ENCODE measurements at regions not wholly inside any gene's neighbourhood (a gene's known extent, or its start where the extent isn't known, plus 50 kb on each side); places are given as distances from the start of the nearest gene placed in this dataset.

GRCh38 chr1:168441745-168442144 lies 102.1 kb downstream of the XCL2 start:
- Histone ChIP-seq H3K4me3 (ENCODE audit: insufficient read depth, low read depth, low read length) (no peak overlapping the region), H2BK5ac (ENCODE audit: low read depth, low read length, poor library complexity, severe bottlenecking) (no peak overlapping the region), H3K56ac (ENCODE audit: extremely low read depth, insufficient read depth, low read length) (no peak overlapping the region), H3K18ac (ENCODE audit: low read depth, low read length) (no peak overlapping the region), H3K9me3 (ENCODE audit: control insufficient read depth, insufficient read depth, low read length) (no peaks in the 10 kb centered on the region), H3K23ac (ENCODE audit: low read depth, low read length) (no peak overlapping the region), H2BK15ac (ENCODE audit: low read depth, low read length) (no peak overlapping the region), H4K20me1 (ENCODE audit: insufficient read depth, low read length) (no peaks in the 10 kb centered on the region), H3K14ac (replicated peaks; ENCODE audit: low read depth, low read length) (no peak overlapping the region), H4K5ac (ENCODE audit: low read depth, low read length) (no peak overlapping the region), H2AFZ (replicated peaks; ENCODE audit: low read length, poor library complexity) (no peak overlapping the region), H3K4me1 (ENCODE audit: control insufficient read depth, insufficient read depth, low read length) (no peaks in the 10 kb centered on the region), H3K27ac (ENCODE audit: insufficient read depth, low read length) (no peak overlapping the region), H3K79me1 (ENCODE audit: low read depth in 1 of 2, low read length in 2 of 2) (no peaks in the 10 kb centered on the region), H3K4ac (ENCODE audit: low read depth, low read length) (no peak overlapping the region), H4K8ac (ENCODE audit: low read depth in 2 of 2, low read length in 2 of 2) (no peak overlapping the region), H2AK9ac (replicated peaks; ENCODE audit: low read depth, low read length, poor library complexity) (no peak overlapping the region), H2BK20ac (ENCODE audit: low read depth, low read length) (no peak overlapping the region), H3K27me3 (ENCODE audit: control insufficient read depth, insufficient read depth, low read length) (peaks cover 2% of the 10 kb centered on the region), H3K9ac (ENCODE audit: low read depth, low read length) (no peak overlapping the region), H4K91ac (ENCODE audit: insufficient read depth, low read depth, low read length) (no peak overlapping the region), H3K4me2 (ENCODE audit: low read depth, low read length) (no peak overlapping the region), H3K36me3 (ENCODE audit: control insufficient read depth, insufficient read depth, low read length) (no peaks in the 10 kb centered on the region), H3K9me1 (ENCODE audit: insufficient read depth, low read length) (no peaks in the 10 kb centered on the region), H2AK5ac (ENCODE audit: low read depth, low read length) (no peak overlapping the region), H2BK120ac (ENCODE audit: low read depth, low read length) (no peak overlapping the region)
- in situ Hi-C loops (cut with MboI; ENCODE audit: low sequenced_read_pairs) (loop anchor here (5.0 kb wide), 1 partner anchor 131 kb away; no protein-coding TSS in a partner anchor), intact Hi-C loops (cut with micrococcal nuclease) (no loop called here), dilution Hi-C loops (cut with HindIII; ENCODE audit: low sequenced_read_pairs, unreplicated experiment) (no loop called here)
- no TSS peak for BruUV-seq (replicated peaks)
- ChIA-PET POLR2A (ENCODE audit: unreplicated experiment) (no interaction called here), CTCF (no interaction called here)
- peak; percentile 5 for DNase-seq
- 52% methylated on average over 2 of the region's 3 CpGs; no CpG with 5 or more reads in 1 of the 2 experiments for WGBS, 2 experiments (ENCODE audit: extremely low coverage in 2 of 2, insufficient read length in 1 of 2)
- TF ChIP-seq FOS (IDR thresholded peaks at IDR 0.05; ENCODE audit: low read depth, low read length): no peak
- no peak for TF ChIP-seq MAZ (IDR thresholded peaks at IDR 0.05; ENCODE audit: borderline replicate concordance, low read depth, low read length)
- TF ChIP-seq POLR2A (IDR thresholded peaks at IDR 0.05; ENCODE audit: low read depth, low read length): no peak
- TF ChIP-seq, protein P1, sequence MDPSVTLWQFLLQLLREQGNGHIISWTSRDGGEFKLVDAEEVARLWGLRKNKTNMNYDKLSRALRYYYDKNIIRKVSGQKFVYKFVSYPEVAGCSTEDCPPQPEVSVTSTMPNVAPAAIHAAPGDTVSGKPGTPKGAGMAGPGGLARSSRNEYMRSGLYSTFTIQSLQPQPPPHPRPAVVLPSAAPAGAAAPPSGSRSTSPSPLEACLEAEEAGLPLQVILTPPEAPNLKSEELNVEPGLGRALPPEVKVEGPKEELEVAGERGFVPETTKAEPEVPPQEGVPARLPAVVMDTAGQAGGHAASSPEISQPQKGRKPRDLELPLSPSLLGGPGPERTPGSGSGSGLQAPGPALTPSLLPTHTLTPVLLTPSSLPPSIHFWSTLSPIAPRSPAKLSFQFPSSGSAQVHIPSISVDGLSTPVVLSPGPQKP (IDR thresholded peaks at IDR 0.05; ENCODE audit: borderline replicate concordance, low read depth, low read length): no peak
- no peak for TF ChIP-seq RAD21 (IDR thresholded peaks at IDR 0.05; ENCODE audit: low read length)
- TF ChIP-seq SMC3 (IDR thresholded peaks at IDR 0.05; ENCODE audit: low read depth, low read length): no peak
- TF ChIP-seq BHLHE40 (IDR thresholded peaks at IDR 0.05; ENCODE audit: low read depth, low read length): no peak
- TF ChIP-seq MAFK (IDR thresholded peaks at IDR 0.05; ENCODE audit: low read depth, low read length): no peak
- TF ChIP-seq CHD1 (IDR thresholded peaks at IDR 0.05; ENCODE audit: low read depth, low read length): no peak
- no peak for TF ChIP-seq NFE2L2 (IDR thresholded peaks at IDR 0.05; ENCODE audit: low read depth, low read length)
- no peak for TF ChIP-seq CEBPB (IDR thresholded peaks at IDR 0.05; ENCODE audit: low read depth, low read length)
- no peak for TF ChIP-seq USF2 (IDR thresholded peaks at IDR 0.05; ENCODE audit: low read depth, low read length)
- TF ChIP-seq CTCF (conservative IDR thresholded peaks at IDR 0.05; ENCODE audit: low read depth, low read length): no peak
- no peak for TF ChIP-seq MXI1 (IDR thresholded peaks at IDR 0.05; ENCODE audit: borderline replicate concordance, low read depth, low read length)
- no peak for TF ChIP-seq RCOR1 (IDR thresholded peaks at IDR 0.05; ENCODE audit: insufficient replicate concordance, low read length)
- no peak for TF ChIP-seq RFX5 (IDR thresholded peaks at IDR 0.05; ENCODE audit: low read depth, low read length)
- 0 out of 2 replicates have a peak, but pooled peaks have one; percentile 16 for ATAC-seq (ENCODE audit: low read depth)
